Ramos (cell line): ENCODE measurements at regions not wholly inside any gene's neighbourhood (a gene's known extent, or its start where the extent isn't known, plus 50 kb on each side); places are given as distances from the start of the nearest gene placed in this dataset.

Experiments used
- in situ Hi-C: fragments of 300-500 bp; cut with MboI; formaldehyde crosslinking; loops from one replicate; pipeline ENCODE4 v1.14.3; 2022; ENCODE audit warnings: low sequenced_read_pairs; ENCODE audit not compliant: unreplicated experiment

GRCh38 chr3:119091936-119092677 is 53.9 kb upstream of the TEX55 start:
- in situ Hi-C loops, result loop anchor here (25.0 kb wide), 1 partner anchor 205 kb away; no protein-coding TSS in a partner anchor

GRCh38 chr3:119087799-119088198 is 53.2 kb upstream of the IGSF11 start:
- in situ Hi-C loops, result loop anchor here (25.0 kb wide), 1 partner anchor 200 kb away; no protein-coding TSS in a partner anchor

GRCh38 chr3:119085070-119085439 is 50.4 kb upstream of the IGSF11 start:
- in situ Hi-C loops, result loop anchor here (25.0 kb wide), 1 partner anchor 198 kb away; no protein-coding TSS in a partner anchor

DNA sequence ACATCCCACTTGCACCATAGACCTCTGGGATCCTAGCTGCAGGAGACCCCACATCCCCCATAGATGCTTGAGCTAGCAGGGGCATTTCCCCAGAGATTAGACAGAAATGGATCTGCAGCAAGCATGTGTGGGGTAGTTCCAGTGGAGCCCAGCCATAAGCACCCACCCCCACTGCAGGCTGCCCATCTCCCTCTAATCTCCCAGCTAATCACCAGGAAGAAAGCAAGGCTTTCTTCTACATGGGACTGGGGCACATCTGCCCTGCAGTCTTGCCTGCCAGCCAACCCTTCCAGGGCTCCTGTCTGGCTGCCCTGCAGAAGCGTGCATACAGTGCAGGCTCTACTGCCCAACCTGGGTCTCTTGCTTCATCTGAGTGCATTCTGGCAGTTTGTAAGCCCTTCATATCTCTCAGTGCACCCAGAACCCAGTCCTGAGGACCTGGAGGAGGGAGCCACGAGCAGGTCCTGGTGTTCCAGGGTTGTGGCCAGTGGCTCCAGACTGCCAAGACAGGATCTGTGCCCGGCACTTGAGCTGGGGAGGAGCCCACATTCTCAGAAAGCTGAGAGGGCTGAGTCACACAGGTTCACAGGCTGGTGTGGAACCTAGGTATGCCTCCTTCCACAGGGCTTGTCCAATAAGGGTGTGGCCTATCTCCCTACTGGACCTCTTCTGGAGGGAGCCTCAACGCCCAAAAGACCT is 49.9 kb upstream of the IGSF11 start:
- in situ Hi-C loops, result loop anchor here (25.0 kb wide), 1 partner anchor 197 kb away; no protein-coding TSS in a partner anchor
